HCT116 (cell line): ENCODE measurements at regions not wholly inside any gene's neighbourhood (a gene's known extent, or its start where the extent isn't known, plus 50 kb on each side); places are given as distances from the start of the nearest gene placed in this dataset.
"Not testable (repeated sequence)": the region's sequence is repeated elsewhere in the genome, so short reads cannot be mapped to it uniquely, and the experiment has no call there.

ENCODE experiments used
- ATAC-seq: fragments of 200-7000 bp; cut with Tn5 transposase; 2 replicates; pipeline ENCODE4 v1.9.1; 2020; ENCODE audit warnings: mild to moderate bottlenecking, moderate library complexity
- BruUV-seq: library from RNA; stranded (reverse); fragments of 400-500 nt; replicated peaks from 2 replicates; lab custom pipeline; 2021; lab: Mats Ljungman, UMichigan
- CTCF ChIA-PET: fragments of 300-600 bp; sonication (Branson Sonifier 250); formaldehyde crosslinking; loops from one replicate; lab custom pipeline; 2021; ENCODE audit warnings: antibody characterized with exemption; lab: Charles Lee
- POLR2A ChIA-PET: fragments of 300-600, 350-600 bp; sonication (Branson Sonifier 250); formaldehyde crosslinking; loops from one replicate; lab custom pipeline; 2021; ENCODE audit warnings: antibody characterized with exemption; lab: Charles Lee
- RAD21 ChIA-PET, 2 experiments: fragments of 300-600 bp; sonication (Branson Sonifier 250); formaldehyde crosslinking; loops; one replicate each; lab custom pipeline; 2023; ENCODE audit warnings: low total read pairs in 2 of 2; ENCODE audit not compliant: uncharacterized antibody in 2 of 2, unreplicated experiment in 2 of 2, low non-redundant PET in 1 of 2; lab: Charles Lee
- DNase-seq: peaks from one replicate; pipeline ENCODE4 v3.0.0-alpha.2; 2010; ENCODE audit warnings: low read depth, low spot score
- H2AFZ ChIP-seq: fragments of 200-600 bp; shearing (Covaris generic), sonication (generic); 2 replicates; pipeline ENCODE4 v1.6.1; 2017; ENCODE audit warnings: low read depth, mixed run types, mixed read lengths, antibody characterized with exemption, low read length; ENCODE audit not compliant: poor library complexity, severe bottlenecking
- H3K27ac ChIP-seq: 2 replicates; pipeline ENCODE4 v1.5.1; 2012; ENCODE audit warnings: low read depth, low read length
- H3K27me3 ChIP-seq: fragments of 200-600 bp; sonication (generic); 2 replicates; pipeline ENCODE4 v1.6.1; 2016; ENCODE audit warnings: mixed run types, low read length, mixed read lengths; ENCODE audit not compliant: insufficient read depth
- H3K36me3 ChIP-seq, 2 experiments: fragments of 200-500 bp in 1 of 2; fragments of 200-600 bp in 1 of 2; sonication (Bioruptor generic) in 1 of 2; sonication (generic) in 1 of 2; 2 replicates each; pipeline versions ENCODE4 v1.5.1 to v1.6.1; 2014 to 2016; ENCODE audit warnings: low read length in 2 of 2, inconsistent platforms in 1 of 2, mixed read lengths in 1 of 2, mixed run types in 1 of 2; ENCODE audit not compliant: insufficient read depth in 2 of 2, control insufficient read depth in 1 of 2
- H3K4me1 ChIP-seq, 2 experiments: fragments of 200-600 bp in 1 of 2; sonication (generic) in 1 of 2; 2 replicates each; pipeline versions ENCODE4 v1.5.1 to v1.6.1; 2012 to 2017; ENCODE audit warnings: low read length in 2 of 2, inconsistent platforms in 1 of 2, mild to moderate bottlenecking in 1 of 2, mixed read lengths in 1 of 2, mixed run types in 1 of 2, moderate library complexity in 1 of 2; ENCODE audit not compliant: insufficient read depth in 2 of 2, control insufficient read depth in 1 of 2
- H3K4me2 ChIP-seq: fragments of 200-600 bp; sonication (generic); 2 replicates; pipeline ENCODE4 v1.6.1; 2017; ENCODE audit warnings: mixed run types, low read length, mixed read lengths
- H3K4me3 ChIP-seq, 2 experiments: fragments of 200-600 bp in 1 of 2; sonication (generic) in 1 of 2; replicated peaks in 1 of 2; 2 replicates each; pipeline ENCODE4 v1.5.1; 2011 to 2016; ENCODE audit warnings: low read length in 2 of 2, control low read depth in 1 of 2, low read depth in 1 of 2, mild to moderate bottlenecking in 1 of 2, mixed read lengths in 1 of 2, mixed run types in 1 of 2
- H3K79me2 ChIP-seq: fragments of 200-600 bp; sonication (generic); 2 replicates; pipeline ENCODE4 v1.6.1; 2017; ENCODE audit warnings: mild to moderate bottlenecking, mixed run types, low read length, moderate library complexity, mixed read lengths; ENCODE audit not compliant: insufficient read depth
- H3K9ac ChIP-seq: fragments of 200-600 bp; sonication (generic); 2 replicates; pipeline ENCODE4 v1.6.1; 2016; ENCODE audit warnings: low read length, mixed read lengths
- H3K9me2 ChIP-seq: fragments of 200-600 bp; sonication (generic), shearing (Covaris generic); 2 replicates; pipeline ENCODE4 v1.6.1; 2017; ENCODE audit warnings: mixed run types, mild to moderate bottlenecking, moderate library complexity; ENCODE audit not compliant: insufficient read depth
- H3K9me3 ChIP-seq, 2 experiments: fragments of 200-500 bp in 1 of 2; fragments of 200-600 bp in 1 of 2; sonication (Bioruptor generic) in 1 of 2; sonication (generic) in 1 of 2; 2 replicates each; pipeline ENCODE4 v1.6.1; 2014 to 2017; ENCODE audit warnings: low read length in 2 of 2, mixed read lengths in 2 of 2, inconsistent platforms in 1 of 2, low read depth in 1 of 2, mild to moderate bottlenecking in 1 of 2, mixed run types in 1 of 2, moderate library complexity in 1 of 2; ENCODE audit not compliant: control insufficient read depth in 1 of 2, insufficient read depth in 1 of 2
- H4K20me1 ChIP-seq: fragments of 200-600 bp; sonication (generic), shearing (Covaris generic); 2 replicates; pipeline ENCODE4 v1.6.1; 2017; ENCODE audit warnings: mixed run types, mild to moderate bottlenecking, moderate library complexity; ENCODE audit not compliant: insufficient read depth
- CBX3 ChIP-seq: IDR thresholded peaks from 2 replicates; pipeline ENCODE4 v1.6.1; 2012; ENCODE audit warnings: low read depth
- CEBPB ChIP-seq: IDR thresholded peaks from 2 replicates; pipeline ENCODE4 v1.6.1; 2012; ENCODE audit warnings: low read depth
- EGR1 ChIP-seq: IDR thresholded peaks from 2 replicates; pipeline ENCODE4 v1.6.1; 2012; ENCODE audit warnings: low read depth
- EZH2 ChIP-seq: fragments of 200-600 bp; sonication (generic); IDR thresholded peaks from 2 replicates; pipeline ENCODE4 v1.6.1; 2017; ENCODE audit warnings: antibody characterized with exemption, mixed run types
- EZH2phosphoT487 ChIP-seq: fragments of 200-600 bp; IDR thresholded peaks from 2 replicates; pipeline ENCODE4 v1.6.1; 2018; ENCODE audit warnings: antibody characterized with exemption, borderline replicate concordance
- FOSL1 ChIP-seq: IDR thresholded peaks from 2 replicates; pipeline ENCODE4 v1.6.1; 2012; ENCODE audit warnings: low read depth
- JUND ChIP-seq: IDR thresholded peaks from 2 replicates; pipeline ENCODE4 v1.6.1; 2012
- POLR2AphosphoS5 ChIP-seq: IDR thresholded peaks from 2 replicates; pipeline ENCODE4 v1.6.1; 2011; ENCODE audit warnings: mild to moderate bottlenecking, low read depth, low read length, moderate library complexity
- RAD21 ChIP-seq: IDR thresholded peaks from 2 replicates; pipeline ENCODE4 v1.6.1; 2012; ENCODE audit warnings: low read depth, mild to moderate bottlenecking
- SP1 ChIP-seq: IDR thresholded peaks from 2 replicates; pipeline ENCODE4 v1.6.1; 2012; ENCODE audit warnings: low read depth
- SRF ChIP-seq: IDR thresholded peaks from 2 replicates; pipeline ENCODE4 v1.6.1; 2012; ENCODE audit warnings: low read depth
- TCF7L2 ChIP-seq: IDR thresholded peaks from 2 replicates; pipeline ENCODE4 v1.7.0; 2011; ENCODE audit warnings: borderline replicate concordance, inconsistent platforms; ENCODE audit not compliant: insufficient read depth, insufficient read length; ENCODE audit errors: extremely low read depth
- YY1 ChIP-seq: IDR thresholded peaks from 2 replicates; pipeline ENCODE4 v1.6.1; 2011; ENCODE audit warnings: low read length, low read depth, moderate library complexity, mild to moderate bottlenecking; ENCODE audit not compliant: insufficient replicate concordance; ENCODE audit errors: extremely low read depth
- ZBTB33 ChIP-seq: IDR thresholded peaks from 2 replicates; pipeline ENCODE4 v1.6.1; 2011; ENCODE audit warnings: mild to moderate bottlenecking, low read length, moderate library complexity; ENCODE audit not compliant: insufficient replicate concordance; ENCODE audit errors: extremely low read depth
- ZNF274 ChIP-seq: fragments of 200-500 bp; sonication (Bioruptor generic); IDR thresholded peaks from 2 replicates; pipeline ENCODE4 v1.6.1; 2014; ENCODE audit warnings: mild to moderate bottlenecking, low read depth, low read length, inconsistent platforms
- intact Hi-C: fragments of 100-400 bp; cut with micrococcal nuclease; formaldehyde crosslinking; loops from 2 replicates; pipeline ENCODE4 v1.10.0; 2022
- TF ChIP-seq, protein P1 (sequence below): IDR thresholded peaks from 2 replicates; pipeline ENCODE4 v1.6.1; 2012; ENCODE audit warnings: low read depth

DNA sequence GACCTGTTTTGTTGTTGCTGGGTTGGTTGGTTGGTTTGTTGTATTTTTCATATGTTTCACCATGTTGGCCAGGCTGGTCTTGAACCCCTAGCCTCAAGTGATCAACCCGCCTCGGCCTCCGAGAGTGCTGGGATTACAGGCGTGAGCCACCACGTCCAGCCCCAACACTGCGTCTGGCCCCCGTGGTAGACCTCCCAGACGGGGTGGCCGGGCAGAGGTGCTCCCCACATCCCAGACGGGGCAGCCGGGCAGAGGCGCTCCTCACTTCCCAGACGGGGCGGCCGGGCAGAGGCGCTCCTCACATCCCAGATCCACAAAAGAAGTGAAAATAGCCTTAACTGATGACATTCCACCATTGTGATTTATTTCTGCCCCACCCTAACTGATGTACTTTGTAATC, 76.2 kb upstream of the PABPC3 start:
- intact Hi-C loops, H3K9ac ChIP-seq, H3K4me3 ChIP-seq, H2AFZ ChIP-seq, H3K4me2 ChIP-seq, DNase-seq, CTCF ChIA-PET, H3K27ac ChIP-seq, H3K79me2 ChIP-seq, H3K27me3 ChIP-seq, RAD21 ChIA-PET, H3K9me2 ChIP-seq, BruUV-seq, H3K4me1 ChIP-seq, H4K20me1 ChIP-seq, H3K9me3 ChIP-seq, ATAC-seq, H3K36me3 ChIP-seq, POLR2A ChIA-PET: not testable (repeated sequence)

DNA sequence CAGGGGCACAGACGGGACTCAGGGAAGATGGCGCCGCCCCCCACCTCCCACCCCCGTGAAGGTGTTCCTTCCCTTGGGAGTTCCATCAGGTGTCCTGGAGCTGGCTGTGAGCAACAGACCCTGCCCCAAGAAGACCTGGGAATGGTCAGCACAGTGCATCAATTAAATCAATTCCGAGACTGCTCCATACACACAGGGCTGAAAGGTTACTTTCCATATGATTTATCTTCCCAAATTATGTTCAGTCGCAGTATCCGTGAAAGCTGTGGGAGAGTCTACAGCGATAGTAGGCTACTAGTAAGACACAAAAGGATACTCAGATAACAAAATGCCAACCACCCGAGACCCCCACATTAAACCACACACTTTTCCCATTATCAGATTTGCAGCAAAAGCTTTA, 71.8 kb upstream of the PABPC3 start:
- ChIA-PET POLR2A (no interaction called here), CTCF (no interaction called here), RAD21 (no interaction called here)
- H3K9me3 ChIP-seq: no peaks in the 10 kb centered on the region
- H4K20me1 ChIP-seq: no peaks in the 10 kb centered on the region
- DNase-seq: no peak
- no peak for ATAC-seq
- no peak overlapping the region for H2AFZ ChIP-seq
- no peaks in the 10 kb centered on the region for H3K27me3 ChIP-seq
- TF ChIP-seq EZH2phosphoT487 (no peak), SP1 (no peak), ZNF274 (no peak), EGR1 (no peak), ZBTB33 (no peak), TCF7L2 (no peak), RAD21 (no peak), EZH2 (no peak), CEBPB (no peak), JUND (no peak), SRF (no peak), YY1 (no peak), FOSL1 (no peak), POLR2AphosphoS5 (no peak), CBX3 (no peak)
- TF ChIP-seq, protein P1, sequence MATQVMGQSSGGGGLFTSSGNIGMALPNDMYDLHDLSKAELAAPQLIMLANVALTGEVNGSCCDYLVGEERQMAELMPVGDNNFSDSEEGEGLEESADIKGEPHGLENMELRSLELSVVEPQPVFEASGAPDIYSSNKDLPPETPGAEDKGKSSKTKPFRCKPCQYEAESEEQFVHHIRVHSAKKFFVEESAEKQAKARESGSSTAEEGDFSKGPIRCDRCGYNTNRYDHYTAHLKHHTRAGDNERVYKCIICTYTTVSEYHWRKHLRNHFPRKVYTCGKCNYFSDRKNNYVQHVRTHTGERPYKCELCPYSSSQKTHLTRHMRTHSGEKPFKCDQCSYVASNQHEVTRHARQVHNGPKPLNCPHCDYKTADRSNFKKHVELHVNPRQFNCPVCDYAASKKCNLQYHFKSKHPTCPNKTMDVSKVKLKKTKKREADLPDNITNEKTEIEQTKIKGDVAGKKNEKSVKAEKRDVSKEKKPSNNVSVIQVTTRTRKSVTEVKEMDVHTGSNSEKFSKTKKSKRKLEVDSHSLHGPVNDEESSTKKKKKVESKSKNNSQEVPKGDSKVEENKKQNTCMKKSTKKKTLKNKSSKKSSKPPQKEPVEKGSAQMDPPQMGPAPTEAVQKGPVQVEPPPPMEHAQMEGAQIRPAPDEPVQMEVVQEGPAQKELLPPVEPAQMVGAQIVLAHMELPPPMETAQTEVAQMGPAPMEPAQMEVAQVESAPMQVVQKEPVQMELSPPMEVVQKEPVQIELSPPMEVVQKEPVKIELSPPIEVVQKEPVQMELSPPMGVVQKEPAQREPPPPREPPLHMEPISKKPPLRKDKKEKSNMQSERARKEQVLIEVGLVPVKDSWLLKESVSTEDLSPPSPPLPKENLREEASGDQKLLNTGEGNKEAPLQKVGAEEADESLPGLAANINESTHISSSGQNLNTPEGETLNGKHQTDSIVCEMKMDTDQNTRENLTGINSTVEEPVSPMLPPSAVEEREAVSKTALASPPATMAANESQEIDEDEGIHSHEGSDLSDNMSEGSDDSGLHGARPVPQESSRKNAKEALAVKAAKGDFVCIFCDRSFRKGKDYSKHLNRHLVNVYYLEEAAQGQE: no peak
- H3K79me2 ChIP-seq: no peaks in the 10 kb centered on the region
- H3K4me2 ChIP-seq: no peak overlapping the region
- no peak overlapping the region for H3K4me3 ChIP-seq
- H3K9me2 ChIP-seq: no peaks in the 10 kb centered on the region
- H3K36me3 ChIP-seq: no peaks in the 10 kb centered on the region
- H3K27ac ChIP-seq: no peak overlapping the region
- no peak overlapping the region for H3K9ac ChIP-seq
- no TSS peak for BruUV-seq
- intact Hi-C loops: no loop called here
- H3K4me1 ChIP-seq: no peaks in the 10 kb centered on the region
